A673 (cell line): ENCODE measurements at regions not wholly inside any gene's neighbourhood (a gene's known extent, or its start where the extent isn't known, plus 50 kb on each side); places are given as distances from the start of the nearest gene placed in this dataset.

Experiments
- BruUV-seq: library from RNA; stranded (reverse); fragments of 400-500 nt; replicated peaks from 2 replicates; lab custom pipeline; 2021; lab: Mats Ljungman, UMichigan
- CTCF ChIA-PET: fragments of 300-600 bp; sonication (Branson Sonifier 250); formaldehyde crosslinking; loops from one replicate; lab custom pipeline; 2022; ENCODE audit warnings: antibody characterized with exemption; lab: Charles Lee
- POLR2A ChIA-PET: fragments of 300-600 bp; sonication (Branson Sonifier 250); formaldehyde crosslinking; loops from one replicate; lab custom pipeline; 2022; ENCODE audit warnings: antibody characterized with exemption; ENCODE audit not compliant: low non-redundant PET; lab: Charles Lee
- DNase-seq: peaks from one replicate; pipeline ENCODE4 v3.0.0-alpha.2; 2015; ENCODE audit warnings: low spot score
- H3K27ac ChIP-seq: fragments of 200-600 bp; sonication (generic); 2 replicates; pipeline ENCODE4 v1.5.1; 2016; ENCODE audit warnings: mixed run types, low read depth, mild to moderate bottlenecking, mixed read lengths, antibody characterized with exemption, low read length; ENCODE audit not compliant: poor library complexity, severe bottlenecking
- H3K27me3 ChIP-seq: fragments of 200-600 bp; sonication (generic); replicated peaks from 2 replicates; pipeline ENCODE4 v1.6.1; 2017; ENCODE audit warnings: mixed run types, low read depth, mild to moderate bottlenecking, mixed read lengths, antibody characterized with exemption, low read length; ENCODE audit not compliant: insufficient read depth, poor library complexity
- H3K36me3 ChIP-seq: fragments of 200-600 bp; sonication (generic); 2 replicates; pipeline ENCODE4 v1.6.1; 2016; ENCODE audit warnings: mixed run types, mild to moderate bottlenecking, mixed read lengths, antibody characterized with exemption, low read length; ENCODE audit not compliant: insufficient read depth, poor library complexity, severe bottlenecking
- H3K4me1 ChIP-seq: fragments of 200-600 bp; sonication (generic); 2 replicates; pipeline ENCODE4 v1.6.1; 2017; ENCODE audit warnings: mixed run types, mild to moderate bottlenecking, mixed read lengths, antibody characterized with exemption, low read length; ENCODE audit not compliant: insufficient read depth, poor library complexity, severe bottlenecking
- H3K4me3 ChIP-seq: fragments of 200-600 bp; sonication (generic); 2 replicates; pipeline ENCODE4 v1.5.1; 2016; ENCODE audit warnings: low read depth, mixed run types, mild to moderate bottlenecking, mixed read lengths, low read length; ENCODE audit not compliant: poor library complexity, severe bottlenecking
- H3K9me3 ChIP-seq: fragments of 200-600 bp; sonication (generic); 2 replicates; pipeline ENCODE4 v1.6.1; 2016; ENCODE audit warnings: mixed run types, low read depth, mild to moderate bottlenecking, mixed read lengths, antibody characterized with exemption, low read length; ENCODE audit not compliant: poor library complexity, severe bottlenecking
- EZH2 ChIP-seq: fragments of 200-600 bp; sonication (generic); IDR thresholded peaks from 2 replicates; pipeline ENCODE4 v1.6.1; 2017; ENCODE audit warnings: borderline replicate concordance, low read depth, mild to moderate bottlenecking, mixed read lengths, antibody characterized with exemption, low read length; ENCODE audit not compliant: poor library complexity, severe bottlenecking
- intact Hi-C: fragments of 100-400 bp; cut with micrococcal nuclease; formaldehyde crosslinking; loops from one replicate; pipeline ENCODE4 v1.10.0; 2022; ENCODE audit not compliant: unreplicated experiment
- TF ChIP-seq, protein P1 (sequence below): fragments of 300-800, 200-600 bp; sonication (generic); conservative IDR thresholded peaks from 2 replicates; pipeline ENCODE4 v1.5.1; 2017; ENCODE audit warnings: low read depth, mild to moderate bottlenecking, antibody characterized with exemption, low read length, moderate library complexity, mixed read lengths

DNA sequence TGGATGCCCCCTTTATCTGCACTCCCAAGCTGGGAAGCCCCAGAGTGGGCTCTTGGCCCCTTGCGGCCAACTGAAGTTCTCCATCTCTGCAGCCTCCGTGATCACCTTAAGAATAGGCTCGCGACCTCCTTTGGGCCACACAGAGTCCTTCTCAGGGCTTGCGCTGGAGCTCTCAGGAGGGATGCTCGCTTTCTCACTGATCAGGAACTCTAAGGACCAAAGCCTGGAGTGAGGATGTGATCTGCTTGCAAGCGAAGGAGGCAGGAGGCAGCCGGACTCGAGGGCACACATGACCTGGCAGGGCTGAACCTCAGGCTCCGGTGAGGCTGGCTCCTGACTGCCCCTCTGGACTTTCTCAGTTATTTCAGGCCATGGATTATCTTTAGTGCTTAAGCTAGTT lies 192.1 kb upstream of the MKI67 start:
- Histone ChIP-seq H3K27ac (no peak overlapping the region), H3K9me3 (no peaks in the 10 kb centered on the region), H3K4me3 (no peak overlapping the region), H3K36me3 (no peaks in the 10 kb centered on the region), H3K4me1 (no peaks in the 10 kb centered on the region), H3K27me3 (peaks cover 65% of the 10 kb centered on the region)
- no TSS peak for BruUV-seq
- DNase-seq, result no peak
- no peak for TF ChIP-seq EZH2
- TF ChIP-seq, protein P1, sequence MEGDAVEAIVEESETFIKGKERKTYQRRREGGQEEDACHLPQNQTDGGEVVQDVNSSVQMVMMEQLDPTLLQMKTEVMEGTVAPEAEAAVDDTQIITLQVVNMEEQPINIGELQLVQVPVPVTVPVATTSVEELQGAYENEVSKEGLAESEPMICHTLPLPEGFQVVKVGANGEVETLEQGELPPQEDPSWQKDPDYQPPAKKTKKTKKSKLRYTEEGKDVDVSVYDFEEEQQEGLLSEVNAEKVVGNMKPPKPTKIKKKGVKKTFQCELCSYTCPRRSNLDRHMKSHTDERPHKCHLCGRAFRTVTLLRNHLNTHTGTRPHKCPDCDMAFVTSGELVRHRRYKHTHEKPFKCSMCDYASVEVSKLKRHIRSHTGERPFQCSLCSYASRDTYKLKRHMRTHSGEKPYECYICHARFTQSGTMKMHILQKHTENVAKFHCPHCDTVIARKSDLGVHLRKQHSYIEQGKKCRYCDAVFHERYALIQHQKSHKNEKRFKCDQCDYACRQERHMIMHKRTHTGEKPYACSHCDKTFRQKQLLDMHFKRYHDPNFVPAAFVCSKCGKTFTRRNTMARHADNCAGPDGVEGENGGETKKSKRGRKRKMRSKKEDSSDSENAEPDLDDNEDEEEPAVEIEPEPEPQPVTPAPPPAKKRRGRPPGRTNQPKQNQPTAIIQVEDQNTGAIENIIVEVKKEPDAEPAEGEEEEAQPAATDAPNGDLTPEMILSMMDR, result no peak
- ChIA-PET CTCF (no interaction called here), POLR2A (no interaction called here)
- intact Hi-C loops, result no loop called here

DNA sequence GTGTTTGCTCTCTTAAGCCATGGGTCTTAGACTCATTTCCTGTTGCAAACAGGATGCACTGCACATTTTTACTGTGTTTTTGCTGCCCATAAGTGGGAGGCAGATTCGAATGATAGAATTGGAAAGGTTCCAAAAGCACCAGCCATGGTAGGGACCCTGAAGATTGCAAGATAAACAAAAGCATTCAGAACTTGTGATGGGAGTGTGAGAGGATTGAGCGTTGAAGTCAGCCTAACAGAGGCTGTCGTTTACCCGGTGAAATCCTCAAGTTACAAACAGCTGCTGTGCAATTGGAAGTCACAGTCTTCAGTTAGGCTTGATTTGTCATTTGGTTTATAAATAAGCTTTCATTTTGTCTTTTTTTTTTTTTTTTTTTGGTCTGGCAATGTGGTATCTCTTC lies 192.7 kb upstream of the MKI67 start:
- Histone ChIP-seq H3K9me3 (no peaks in the 10 kb centered on the region), H3K27me3 (peaks cover 65% of the 10 kb centered on the region), H3K27ac (no peak overlapping the region), H3K4me1 (no peaks in the 10 kb centered on the region), H3K36me3 (no peaks in the 10 kb centered on the region), H3K4me3 (no peak overlapping the region)
- intact Hi-C loops, result no loop called here
- CTCF ChIA-PET, result no interaction called here
- BruUV-seq, result no TSS peak
- TF ChIP-seq, protein P1, result no peak
- TF ChIP-seq EZH2, result no peak
- no peak for DNase-seq
- POLR2A ChIA-PET, result no interaction called here

DNA sequence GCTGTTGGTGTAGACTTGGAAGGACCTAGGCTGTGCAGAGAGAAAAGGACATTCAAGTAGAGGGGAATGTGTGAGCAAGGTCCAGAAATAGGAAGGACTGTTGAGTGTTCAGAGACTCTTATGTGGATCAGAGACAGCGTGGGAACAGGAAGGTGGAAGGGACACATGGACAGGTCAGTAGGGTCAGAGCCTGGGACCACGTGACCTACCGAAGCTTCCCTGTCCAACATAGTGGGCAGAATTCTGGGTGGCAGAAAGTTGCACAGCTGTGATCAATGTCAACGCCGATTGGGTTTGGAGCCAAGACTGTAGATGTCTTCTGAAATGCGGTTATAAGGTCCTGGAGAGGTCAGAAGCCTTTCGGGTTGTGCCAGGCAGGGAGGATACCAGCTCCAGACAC lies 195.9 kb upstream of the MKI67 start:
- no peaks in the 10 kb centered on the region for H3K4me1 ChIP-seq
- H3K27ac ChIP-seq, result no peak overlapping the region
- no peaks in the 10 kb centered on the region for H3K9me3 ChIP-seq
- CTCF ChIA-PET, result no interaction called here
- no peak overlapping the region for H3K4me3 ChIP-seq
- no TSS peak for BruUV-seq
- intact Hi-C loops, result no loop called here
- DNase-seq, result no peak
- no peaks in the 10 kb centered on the region for H3K36me3 ChIP-seq
- TF ChIP-seq EZH2, result no peak
- TF ChIP-seq, protein P1, result no peak
- peaks cover 67% of the 10 kb centered on the region for H3K27me3 ChIP-seq
- POLR2A ChIA-PET, result no interaction called here
